ENCODE measurements at regions not wholly inside any gene's neighbourhood (a gene's known extent, or its start where the extent isn't known, plus 50 kb on each side); places are given as distances from the start of the nearest gene placed in this dataset.
"Not testable (repeated sequence)": the region's sequence is repeated elsewhere in the genome, so short reads cannot be mapped to it uniquely, and the experiment has no call there.

GRCh38 chr13:58625703-58626389, 994.3 kb downstream of the PCDH17 start:
- no peaks in the 10 kb centered on the region for H3K36me3 Mint-ChIP-seq
- H3K4me1 Mint-ChIP-seq (ENCODE audit: low read depth), result no peaks in the 10 kb centered on the region
- H3K27ac Mint-ChIP-seq, result no peak overlapping the region
- peaks cover 10% of the 10 kb centered on the region for H3K9me3 Mint-ChIP-seq (ENCODE audit: low read depth)
- no peaks in the 10 kb centered on the region for H3K27me3 Mint-ChIP-seq
- no peak overlapping the region for H3K4me3 Mint-ChIP-seq

GRCh38 chr13:58630794-58631193, 999.2 kb downstream of the PCDH17 start:
- no peaks in the 10 kb centered on the region for H3K4me1 Mint-ChIP-seq (ENCODE audit: low read depth)
- H3K9me3 Mint-ChIP-seq (ENCODE audit: low read depth), result peaks cover 10% of the 10 kb centered on the region
- H3K27me3 Mint-ChIP-seq, result no peaks in the 10 kb centered on the region
- no peaks in the 10 kb centered on the region for H3K36me3 Mint-ChIP-seq
- H3K27ac Mint-ChIP-seq, result no peak overlapping the region
- no peak overlapping the region for H3K4me3 Mint-ChIP-seq

- Mint-ChIP-seq H3K9me3 (ENCODE audit: low read depth) (no peaks in the 10 kb centered on the region), H3K27me3 (no peaks in the 10 kb centered on the region), H3K4me1 (ENCODE audit: low read depth) (no peaks in the 10 kb centered on the region), H3K36me3 (no peaks in the 10 kb centered on the region), H3K4me3 (no peak overlapping the region), H3K27ac (no peak overlapping the region)
Observed at GRCh38 chr13:58633226-58633625, 1001.7 kb downstream of the PCDH17 start.

- Mint-ChIP-seq H3K9me3 (ENCODE audit: low read depth) (no peaks in the 10 kb centered on the region), H3K4me3 (no peak overlapping the region), H3K27me3 (no peaks in the 10 kb centered on the region), H3K36me3 (no peaks in the 10 kb centered on the region), H3K4me1 (ENCODE audit: low read depth) (no peaks in the 10 kb centered on the region), H3K27ac (no peak overlapping the region)
Observed at GRCh38 chr13:58655086-58655485, 1023.5 kb downstream of the PCDH17 start.

- Mint-ChIP-seq H3K27ac (no peak overlapping the region), H3K27me3 (no peaks in the 10 kb centered on the region), H3K4me1 (ENCODE audit: low read depth) (no peaks in the 10 kb centered on the region), H3K36me3 (no peaks in the 10 kb centered on the region), H3K4me3 (no peak overlapping the region), H3K9me3 (ENCODE audit: low read depth) (peaks cover 5% of the 10 kb centered on the region)
Observed at GRCh38 chr13:58660826-58661225, 1029.3 kb downstream of the PCDH17 start.

- H3K9me3 Mint-ChIP-seq (ENCODE audit: low read depth), result peaks cover 9% of the 10 kb centered on the region
- no peaks in the 10 kb centered on the region for H3K4me1 Mint-ChIP-seq (ENCODE audit: low read depth)
- H3K27me3 Mint-ChIP-seq, result no peaks in the 10 kb centered on the region
- H3K4me3 Mint-ChIP-seq, result no peak overlapping the region
- no peak overlapping the region for H3K27ac Mint-ChIP-seq
- no peaks in the 10 kb centered on the region for H3K36me3 Mint-ChIP-seq
Observed at GRCh38 chr13:58666331-58666730, 1034.8 kb downstream of the PCDH17 start.

GRCh38 chr13:58667096-58667495, 1035.6 kb downstream of the PCDH17 start:
- no peaks in the 10 kb centered on the region for H3K36me3 Mint-ChIP-seq

GRCh38 chr13:58680115-58680514, 1048.6 kb downstream of the PCDH17 start:
- no peaks in the 10 kb centered on the region for H3K4me1 Mint-ChIP-seq (ENCODE audit: low read depth)
- H3K4me3 Mint-ChIP-seq, result no peak overlapping the region
- no peak overlapping the region for H3K27ac Mint-ChIP-seq
- peaks cover 9% of the 10 kb centered on the region for H3K9me3 Mint-ChIP-seq (ENCODE audit: low read depth)
- H3K36me3 Mint-ChIP-seq, result peaks cover 2% of the 10 kb centered on the region
- H3K27me3 Mint-ChIP-seq, result no peaks in the 10 kb centered on the region

More at GRCh38 chr13:58667096-58667495, 1035.6 kb downstream of the PCDH17 start:
- Mint-ChIP-seq H3K4me1 (ENCODE audit: low read depth) (no peaks in the 10 kb centered on the region), H3K27me3 (no peaks in the 10 kb centered on the region), H3K9me3 (ENCODE audit: low read depth) (peaks cover 9% of the 10 kb centered on the region), H3K27ac (no peak overlapping the region), H3K4me3 (no peak overlapping the region)

- no peaks in the 10 kb centered on the region for H3K4me1 Mint-ChIP-seq (ENCODE audit: low read depth)
- H3K27me3 Mint-ChIP-seq, result no peaks in the 10 kb centered on the region
- peaks cover 2% of the 10 kb centered on the region for H3K36me3 Mint-ChIP-seq
- H3K27ac Mint-ChIP-seq, result no peak overlapping the region
- H3K4me3 Mint-ChIP-seq, result no peak overlapping the region
- H3K9me3 Mint-ChIP-seq (ENCODE audit: low read depth), result peaks cover 10% of the 10 kb centered on the region
Observed at GRCh38 chr13:58682616-58683015, 1051.1 kb downstream of the PCDH17 start.

GRCh38 chr13:58687148-58687547, 1055.6 kb downstream of the PCDH17 start:
- peaks cover 10% of the 10 kb centered on the region for H3K9me3 Mint-ChIP-seq (ENCODE audit: low read depth)
- no peaks in the 10 kb centered on the region for H3K4me1 Mint-ChIP-seq (ENCODE audit: low read depth)
- H3K27ac Mint-ChIP-seq, result no peak overlapping the region
- H3K27me3 Mint-ChIP-seq, result no peaks in the 10 kb centered on the region
- no peaks in the 10 kb centered on the region for H3K36me3 Mint-ChIP-seq
- no peak overlapping the region for H3K4me3 Mint-ChIP-seq

GRCh38 chr13:58698531-58698930, 1067.0 kb downstream of the PCDH17 start:
- peaks cover 9% of the 10 kb centered on the region for H3K9me3 Mint-ChIP-seq (ENCODE audit: low read depth)
- no peak overlapping the region for H3K27ac Mint-ChIP-seq
- no peak overlapping the region for H3K4me3 Mint-ChIP-seq
- no peaks in the 10 kb centered on the region for H3K27me3 Mint-ChIP-seq
- no peaks in the 10 kb centered on the region for H3K36me3 Mint-ChIP-seq
- H3K4me1 Mint-ChIP-seq (ENCODE audit: low read depth), result no peaks in the 10 kb centered on the region

GRCh38 chr13:58704953-58705352, 1073.4 kb downstream of the PCDH17 start:
- Mint-ChIP-seq H3K4me3 (no peak overlapping the region), H3K9me3 (ENCODE audit: low read depth) (no peaks in the 10 kb centered on the region), H3K27me3 (no peaks in the 10 kb centered on the region), H3K4me1 (ENCODE audit: low read depth) (no peaks in the 10 kb centered on the region), H3K27ac (no peak overlapping the region), H3K36me3 (no peaks in the 10 kb centered on the region)

- no peaks in the 10 kb centered on the region for H3K36me3 Mint-ChIP-seq
- H3K4me1 Mint-ChIP-seq (ENCODE audit: low read depth), result no peaks in the 10 kb centered on the region
- H3K27me3 Mint-ChIP-seq, result no peaks in the 10 kb centered on the region
- peaks cover 5% of the 10 kb centered on the region for H3K9me3 Mint-ChIP-seq (ENCODE audit: low read depth)
- no peak overlapping the region for H3K4me3 Mint-ChIP-seq
- no peak overlapping the region for H3K27ac Mint-ChIP-seq
Observed at GRCh38 chr13:58706421-58706820, 1074.9 kb downstream of the PCDH17 start.

GRCh38 chr13:58712191-58712590, 1080.6 kb downstream of the PCDH17 start:
- Mint-ChIP-seq H3K9me3 (ENCODE audit: low read depth) (peaks cover 6% of the 10 kb centered on the region), H3K4me3 (no peak overlapping the region), H3K4me1 (ENCODE audit: low read depth) (no peaks in the 10 kb centered on the region)

GRCh38 chr13:58714016-58714415, 1082.5 kb downstream of the PCDH17 start:
- not testable (repeated sequence) for H3K27me3 Mint-ChIP-seq; H3K4me3 Mint-ChIP-seq; H3K36me3 Mint-ChIP-seq; H3K9me3 Mint-ChIP-seq (ENCODE audit: low read depth); H3K27ac Mint-ChIP-seq; H3K4me1 Mint-ChIP-seq (ENCODE audit: low read depth)

More at GRCh38 chr13:58712191-58712590, 1080.6 kb downstream of the PCDH17 start:
- Mint-ChIP-seq H3K27ac (no peak overlapping the region), H3K36me3 (no peaks in the 10 kb centered on the region), H3K27me3 (no peaks in the 10 kb centered on the region)

GRCh38 chr13:58721273-58721672, 1089.7 kb downstream of the PCDH17 start:
- Mint-ChIP-seq H3K4me1 (ENCODE audit: low read depth) (no peaks in the 10 kb centered on the region), H3K36me3 (no peaks in the 10 kb centered on the region), H3K9me3 (ENCODE audit: low read depth) (no peaks in the 10 kb centered on the region), H3K27me3 (no peaks in the 10 kb centered on the region), H3K4me3 (no peak overlapping the region), H3K27ac (no peak overlapping the region)

Data from activated naive CD8-positive, alpha-beta T cell (primary cell).